Endothelial cell (in vitro differentiated cells): ENCODE measurements at regions not wholly inside any gene's neighbourhood (a gene's known extent, or its start where the extent isn't known, plus 50 kb on each side); places are given as distances from the start of the nearest gene placed in this dataset.
"Not testable (repeated sequence)": the region's sequence is repeated elsewhere in the genome, so short reads cannot be mapped to it uniquely, and the experiment has no call there.

ENCODE experiments used
- DNase-seq: peaks from one replicate; pipeline ENCODE4 v3.0.0; 2021; ENCODE audit warnings: low spot score
- H3K27ac Mint-ChIP-seq: one replicate; pipeline ENCODE4 v1.8.0; 2021; ENCODE audit warnings: mixed read lengths, inconsistent platforms; ENCODE audit not compliant: unreplicated experiment
- H3K27me3 Mint-ChIP-seq: one replicate; pipeline ENCODE4 v1.8.0; 2021; ENCODE audit warnings: mild to moderate bottlenecking, moderate library complexity, mixed read lengths, inconsistent platforms; ENCODE audit not compliant: unreplicated experiment
- H3K36me3 Mint-ChIP-seq: one replicate; pipeline ENCODE4 v1.8.0; 2021; ENCODE audit warnings: mild to moderate bottlenecking, low read depth, mixed read lengths, inconsistent platforms; ENCODE audit not compliant: unreplicated experiment
- H3K4me1 Mint-ChIP-seq: one replicate; pipeline ENCODE4 v1.8.0; 2021; ENCODE audit warnings: mild to moderate bottlenecking, mixed read lengths, inconsistent platforms; ENCODE audit not compliant: unreplicated experiment
- H3K4me3 Mint-ChIP-seq: one replicate; pipeline ENCODE4 v1.8.0; 2021; ENCODE audit warnings: mild to moderate bottlenecking, mixed read lengths, inconsistent platforms; ENCODE audit not compliant: unreplicated experiment
- H3K9me3 Mint-ChIP-seq: one replicate; pipeline ENCODE4 v1.8.0; 2021; ENCODE audit warnings: mixed read lengths, inconsistent platforms; ENCODE audit not compliant: unreplicated experiment
- CTCF ChIP-seq: fragments of 200-600 bp; sonication (generic); IDR thresholded peaks from one replicate; pipeline ENCODE4 v1.5.0; 2021; ENCODE audit warnings: antibody characterized with exemption; ENCODE audit not compliant: unreplicated experiment

GRCh38 chr12:105534068-105534467, 203.6 kb downstream of the C12orf75 start:
- DNase-seq: no peak
- Mint-ChIP-seq H3K9me3 (peaks cover 26% of the 10 kb centered on the region), H3K27ac (no peak overlapping the region), H3K36me3 (peaks cover 5% of the 10 kb centered on the region), H3K27me3 (no peaks in the 10 kb centered on the region), H3K4me3 (no peak overlapping the region), H3K4me1 (peaks cover 6% of the 10 kb centered on the region)
- no peak for TF ChIP-seq CTCF

- not testable (repeated sequence) for H3K4me3 Mint-ChIP-seq, DNase-seq, H3K27me3 Mint-ChIP-seq, H3K27ac Mint-ChIP-seq, H3K4me1 Mint-ChIP-seq, H3K36me3 Mint-ChIP-seq
- H3K9me3 Mint-ChIP-seq: peaks cover 26% of the 10 kb centered on the region
Observed at GRCh38 chr12:105535033-105535432, 204.5 kb downstream of the C12orf75 start.

- peaks cover 4% of the 10 kb centered on the region for H3K36me3 Mint-ChIP-seq
- peaks cover 26% of the 10 kb centered on the region for H3K9me3 Mint-ChIP-seq
- no peak overlapping the region for H3K4me3 Mint-ChIP-seq
- H3K27ac Mint-ChIP-seq: no peak overlapping the region
- no peak for TF ChIP-seq CTCF
- DNase-seq: no peak
- peaks cover 2% of the 10 kb centered on the region for H3K27me3 Mint-ChIP-seq
- H3K4me1 Mint-ChIP-seq: peaks cover 6% of the 10 kb centered on the region
Observed at GRCh38 chr12:105538880-105539279, 208.4 kb downstream of the C12orf75 start.

GRCh38 chr12:105539735-105540134, 209.2 kb downstream of the C12orf75 start:
- H3K36me3 Mint-ChIP-seq: no peaks in the 10 kb centered on the region
- no peak for TF ChIP-seq CTCF
- peaks cover 20% of the 10 kb centered on the region for H3K9me3 Mint-ChIP-seq
- H3K27ac Mint-ChIP-seq: no peak overlapping the region
- DNase-seq: no peak
- peaks cover 6% of the 10 kb centered on the region for H3K4me1 Mint-ChIP-seq
- H3K4me3 Mint-ChIP-seq: no peak overlapping the region
- H3K27me3 Mint-ChIP-seq: peaks cover 2% of the 10 kb centered on the region

- no peaks in the 10 kb centered on the region for H3K4me1 Mint-ChIP-seq
- no peak for TF ChIP-seq CTCF
- peaks cover 2% of the 10 kb centered on the region for H3K27me3 Mint-ChIP-seq
- DNase-seq: no peak
- H3K4me3 Mint-ChIP-seq: no peak overlapping the region
- H3K27ac Mint-ChIP-seq: no peak overlapping the region
- H3K36me3 Mint-ChIP-seq: peaks cover 12% of the 10 kb centered on the region
- H3K9me3 Mint-ChIP-seq: no peaks in the 10 kb centered on the region
Observed at GRCh38 chr12:105547786-105548185, 217.3 kb downstream of the C12orf75 start.

GRCh38 chr12:105548626-105549025, 218.1 kb downstream of the C12orf75 start:
- TF ChIP-seq CTCF: no peak
- Mint-ChIP-seq H3K9me3 (no peaks in the 10 kb centered on the region), H3K4me1 (no peaks in the 10 kb centered on the region), H3K36me3 (peaks cover 12% of the 10 kb centered on the region), H3K27me3 (peaks cover 2% of the 10 kb centered on the region), H3K27ac (no peak overlapping the region), H3K4me3 (no peak overlapping the region)
- DNase-seq: no peak
